GM12872 (cell line): ENCODE measurements at regions not wholly inside any gene's neighbourhood (a gene's known extent, or its start where the extent isn't known, plus 50 kb on each side); places are given as distances from the start of the nearest gene placed in this dataset.

Source experiments
- CTCF ChIP-seq: IDR thresholded peaks from 3 replicates; pipeline ENCODE4 v1.5.1; 2011; ENCODE audit warnings: low read depth, mild to moderate bottlenecking, low read length, moderate library complexity; ENCODE audit not compliant: insufficient read depth

- no peak for TF ChIP-seq CTCF
Observed at GRCh38 chrX:35461164-35461563, 337.0 kb upstream of the MAGEB16 start.

GRCh38 chrX:35499071-35499862 lies 298.9 kb upstream of the MAGEB16 start:
- TF ChIP-seq CTCF, result no peak

GRCh38 chrX:35507701-35508100 lies 290.4 kb upstream of the MAGEB16 start:
- no peak for TF ChIP-seq CTCF

- TF ChIP-seq CTCF, result no peak
Observed at GRCh38 chrX:35557916-35558315, 240.2 kb upstream of the MAGEB16 start.

GRCh38 chrX:35561985-35562384 lies 236.2 kb upstream of the MAGEB16 start:
- TF ChIP-seq CTCF, result no peak

GRCh38 chrX:35562395-35562794 lies 235.7 kb upstream of the MAGEB16 start:
- no peak for TF ChIP-seq CTCF

- no peak for TF ChIP-seq CTCF
Observed at GRCh38 chrX:35590210-35590609, 207.9 kb upstream of the MAGEB16 start.
